LNCaP clone FGC (cell line): ENCODE measurements at regions not wholly inside any gene's neighbourhood (a gene's known extent, or its start where the extent isn't known, plus 50 kb on each side); places are given as distances from the start of the nearest gene placed in this dataset.

Experiments used
- DNase-seq: peaks from one replicate; pipeline ENCODE4 v3.0.0-alpha.2; 2011; ENCODE audit warnings: low read depth
- H3K4me3 ChIP-seq: 2 replicates; pipeline ENCODE4 v1.5.1; 2011; ENCODE audit warnings: mild to moderate bottlenecking, low read depth, low read length, control low read depth
- TF ChIP-seq, protein P1 (sequence below): IDR thresholded peaks from 2 replicates; pipeline ENCODE4 v1.5.1; 2012; ENCODE audit warnings: mild to moderate bottlenecking; ENCODE audit not compliant: control insufficient read depth, insufficient read depth; ENCODE audit errors: extremely low read depth

DNA sequence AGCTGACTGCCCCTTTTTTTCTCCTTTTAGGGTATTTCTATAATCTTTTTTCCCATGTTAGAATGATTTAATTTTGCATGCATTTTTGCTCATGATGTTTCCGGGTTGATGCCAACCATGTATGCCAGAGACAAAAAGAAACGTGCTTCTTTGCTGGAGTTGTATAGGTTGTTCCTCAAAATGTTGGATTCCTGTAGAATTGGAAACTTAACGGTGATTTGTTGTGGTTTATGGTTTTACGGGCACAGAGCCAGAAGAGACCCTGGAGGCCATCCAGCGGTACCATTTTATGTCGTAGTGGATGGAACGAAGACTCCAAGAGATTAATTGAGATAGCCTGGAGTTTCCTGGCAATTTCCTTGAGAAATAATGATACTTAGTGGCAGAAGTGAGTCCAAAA, 481.5 kb upstream of the RGMA start:
- DNase-seq = no peak
- H3K4me3 ChIP-seq = no peak overlapping the region
- TF ChIP-seq, protein P1, sequence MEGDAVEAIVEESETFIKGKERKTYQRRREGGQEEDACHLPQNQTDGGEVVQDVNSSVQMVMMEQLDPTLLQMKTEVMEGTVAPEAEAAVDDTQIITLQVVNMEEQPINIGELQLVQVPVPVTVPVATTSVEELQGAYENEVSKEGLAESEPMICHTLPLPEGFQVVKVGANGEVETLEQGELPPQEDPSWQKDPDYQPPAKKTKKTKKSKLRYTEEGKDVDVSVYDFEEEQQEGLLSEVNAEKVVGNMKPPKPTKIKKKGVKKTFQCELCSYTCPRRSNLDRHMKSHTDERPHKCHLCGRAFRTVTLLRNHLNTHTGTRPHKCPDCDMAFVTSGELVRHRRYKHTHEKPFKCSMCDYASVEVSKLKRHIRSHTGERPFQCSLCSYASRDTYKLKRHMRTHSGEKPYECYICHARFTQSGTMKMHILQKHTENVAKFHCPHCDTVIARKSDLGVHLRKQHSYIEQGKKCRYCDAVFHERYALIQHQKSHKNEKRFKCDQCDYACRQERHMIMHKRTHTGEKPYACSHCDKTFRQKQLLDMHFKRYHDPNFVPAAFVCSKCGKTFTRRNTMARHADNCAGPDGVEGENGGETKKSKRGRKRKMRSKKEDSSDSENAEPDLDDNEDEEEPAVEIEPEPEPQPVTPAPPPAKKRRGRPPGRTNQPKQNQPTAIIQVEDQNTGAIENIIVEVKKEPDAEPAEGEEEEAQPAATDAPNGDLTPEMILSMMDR = no peak

DNA sequence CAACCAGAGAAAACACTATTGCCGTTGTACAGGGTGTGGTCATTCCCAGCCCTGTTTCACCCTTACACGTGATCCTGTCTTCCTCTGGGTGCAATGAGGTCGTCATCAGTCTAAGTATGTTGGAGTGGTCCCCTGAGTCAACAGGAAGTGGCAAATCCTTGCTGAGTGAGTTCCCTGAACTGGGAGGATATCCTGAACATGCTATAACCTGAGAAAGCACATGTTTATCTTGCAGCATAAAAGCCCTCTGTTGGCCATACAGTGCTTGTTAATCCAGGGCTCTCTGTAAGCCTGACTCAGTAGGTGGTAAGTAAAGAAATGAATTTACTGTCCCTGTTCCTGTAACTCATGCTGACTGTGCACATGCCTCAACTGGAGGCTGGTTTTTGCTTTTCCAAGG, 477.8 kb upstream of the RGMA start:
- TF ChIP-seq, protein P1 = no peak
- no peak for DNase-seq

DNA sequence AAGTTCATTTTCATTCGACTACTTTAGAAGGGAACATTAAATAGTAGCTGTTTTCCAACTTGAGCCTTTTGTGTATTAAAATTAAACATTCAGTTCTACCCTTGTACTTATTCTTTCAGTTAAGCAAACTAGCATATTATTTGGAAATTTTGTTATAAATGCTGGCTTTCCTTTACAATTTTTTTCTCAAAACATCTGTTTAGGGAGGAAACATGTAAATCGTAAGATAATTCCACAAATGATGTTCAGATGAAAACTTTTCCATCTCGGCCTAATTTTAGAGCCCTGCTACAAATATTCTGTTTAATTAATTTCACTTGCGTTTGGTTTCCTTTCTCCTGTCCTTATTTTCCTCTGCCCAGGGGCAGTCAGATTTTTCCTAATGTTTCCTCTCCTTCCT, 476.2 kb upstream of the RGMA start:
- no peak for DNase-seq
- TF ChIP-seq, protein P1 = no peak
- H3K4me3 ChIP-seq = no peak overlapping the region

More for the DNA sequence above, 477.8 kb upstream of the RGMA start:
- no peak overlapping the region for H3K4me3 ChIP-seq

DNA sequence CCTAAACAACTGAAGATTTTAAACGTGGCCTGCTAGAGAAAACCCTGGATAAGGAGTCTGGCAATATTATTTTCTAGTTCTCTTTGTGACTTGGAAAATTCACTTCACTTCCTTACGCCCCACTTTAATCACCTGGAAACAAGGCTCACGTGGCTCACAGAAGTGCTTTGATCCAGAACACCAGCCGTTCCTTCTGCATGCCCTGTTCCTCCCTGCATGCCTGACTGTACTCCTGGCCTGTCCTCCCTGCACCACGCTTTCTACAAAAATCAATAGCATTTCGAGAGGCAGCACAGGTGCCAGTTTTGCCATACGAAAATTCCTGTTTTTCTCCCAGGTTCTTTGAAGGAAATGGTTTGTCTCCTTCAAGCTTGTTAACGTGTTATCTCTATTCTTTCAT, 474.2 kb upstream of the RGMA start:
- TF ChIP-seq, protein P1 = no peak
- no peak for DNase-seq
- no peak overlapping the region for H3K4me3 ChIP-seq

DNA sequence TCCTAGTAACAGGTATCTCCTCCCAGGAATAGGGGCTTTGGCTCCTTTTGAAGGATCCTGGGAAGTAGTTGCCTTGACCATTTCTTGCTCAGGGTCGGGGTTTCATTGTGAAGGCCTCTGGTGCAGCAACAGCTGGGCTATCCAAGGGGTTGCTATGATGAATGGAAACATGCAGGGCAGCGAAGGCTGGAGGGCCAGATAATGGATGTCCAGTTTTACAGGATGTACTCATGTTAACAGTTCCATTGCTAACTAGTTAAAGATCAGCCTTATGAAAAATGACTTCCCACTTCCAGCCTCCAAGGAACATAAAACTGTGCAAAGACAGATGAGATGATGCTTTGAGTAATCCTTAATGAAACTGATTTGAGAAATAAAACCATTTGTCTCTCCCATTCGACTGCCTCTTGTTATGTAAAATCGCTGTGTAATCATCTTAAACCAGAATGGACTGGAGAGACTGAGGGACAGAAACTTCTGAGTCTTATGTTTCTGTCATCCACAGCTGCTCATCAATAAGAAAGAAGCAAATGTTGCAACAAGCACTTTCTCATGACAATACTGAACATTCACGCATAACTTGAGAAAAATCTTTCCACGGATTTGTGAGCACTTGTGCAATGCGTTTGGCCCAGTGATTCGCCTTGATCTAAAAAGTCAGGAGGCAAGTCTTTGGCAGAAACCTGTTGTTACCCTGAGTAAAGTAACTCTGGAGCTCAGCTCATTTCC, 473.5 kb upstream of the RGMA start:
- DNase-seq = no peak
- no peak overlapping the region for H3K4me3 ChIP-seq
- TF ChIP-seq, protein P1 = no peak

DNA sequence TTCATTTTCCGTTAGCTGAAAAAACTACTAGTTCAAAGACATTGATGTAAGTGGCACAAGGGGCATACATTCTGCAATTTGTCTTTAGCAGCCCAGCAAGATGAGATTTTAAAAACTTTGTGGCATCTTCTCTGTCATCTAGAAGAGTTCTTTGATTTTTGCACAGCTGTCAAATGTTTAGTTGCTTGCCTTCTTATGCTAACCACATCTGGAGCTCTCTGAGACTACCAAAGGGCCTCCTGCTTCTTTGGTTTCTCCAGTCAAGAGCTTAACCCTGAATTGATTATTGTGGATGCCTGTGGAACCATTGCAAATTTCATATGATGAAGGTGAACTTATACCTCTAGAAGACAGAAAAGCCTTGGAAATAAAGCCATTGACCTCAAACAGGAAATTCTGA, 468.7 kb upstream of the RGMA start:
- TF ChIP-seq, protein P1 = no peak
- no peak overlapping the region for H3K4me3 ChIP-seq
- no peak for DNase-seq
